GM19351 (cell line): ENCODE measurements at regions not wholly inside any gene's neighbourhood (a gene's known extent, or its start where the extent isn't known, plus 50 kb on each side); places are given as distances from the start of the nearest gene placed in this dataset.

Experiments used
- ATAC-seq: cut with Tn5 transposase; IDR thresholded peaks from one replicate; pipeline ENCODE4 v1.9.1; 2021; ENCODE audit warnings: mild to moderate bottlenecking, moderate library complexity; ENCODE audit not compliant: unreplicated experiment

GRCh38 chr5:98621821-98622220, 151.6 kb upstream of the RGMB start:
- no peak for ATAC-seq

GRCh38 chr5:98624145-98624880, 149.2 kb upstream of the RGMB start:
- ATAC-seq, result no peak

- ATAC-seq, result no peak
These were observed 146.3 kb upstream of the RGMB start for GRCh38 chr5:98627121-98627520.

- ATAC-seq, result no peak
These were observed 142.8 kb upstream of the RGMB start for GRCh38 chr5:98630621-98631020.

- no peak for ATAC-seq
These were observed 142.0 kb upstream of the RGMB start for GRCh38 chr5:98631311-98632054.

GRCh38 chr5:98635656-98636055, 137.8 kb upstream of the RGMB start:
- ATAC-seq, result no peak

GRCh38 chr5:98637116-98637515, 136.3 kb upstream of the RGMB start:
- ATAC-seq, result no peak

GRCh38 chr5:98637557-98637956, 135.9 kb upstream of the RGMB start:
- no peak for ATAC-seq

- ATAC-seq, result no peak
These were observed 135.4 kb upstream of the RGMB start for GRCh38 chr5:98638111-98638510.

GRCh38 chr5:98638701-98639100, 134.8 kb upstream of the RGMB start:
- no peak for ATAC-seq

- no peak for ATAC-seq
These were observed 134.2 kb upstream of the RGMB start for GRCh38 chr5:98639274-98639673.

- no peak for ATAC-seq
These were observed 131.8 kb upstream of the RGMB start for GRCh38 chr5:98641671-98642070.

GRCh38 chr5:98643569-98643968, 129.9 kb upstream of the RGMB start:
- ATAC-seq, result no peak

- no peak for ATAC-seq
These were observed 121.7 kb upstream of the RGMB start for GRCh38 chr5:98651715-98652114.

- ATAC-seq, result no peak
These were observed 117.2 kb upstream of the RGMB start for GRCh38 chr5:98656125-98656795.

- no peak for ATAC-seq
These were observed 116.7 kb upstream of the RGMB start for GRCh38 chr5:98656796-98657195.

GRCh38 chr5:98657559-98657958, 115.9 kb upstream of the RGMB start:
- ATAC-seq, result no peak

- no peak for ATAC-seq
These were observed 109.9 kb upstream of the RGMB start for GRCh38 chr5:98663521-98663920.

- ATAC-seq, result no peak
These were observed 108.7 kb upstream of the RGMB start for GRCh38 chr5:98664736-98665135.

- ATAC-seq, result no peak
These were observed 93.5 kb upstream of the RGMB start for GRCh38 chr5:98679963-98680362.

- no peak for ATAC-seq
These were observed 83.5 kb upstream of the RGMB start for GRCh38 chr5:98690002-98690401.

- ATAC-seq, result no peak
These were observed 78.6 kb upstream of the RGMB start for GRCh38 chr5:98694902-98695301.
